ENCODE measurements at regions not wholly inside any gene's neighbourhood (a gene's known extent, or its start where the extent isn't known, plus 50 kb on each side); places are given as distances from the start of the nearest gene placed in this dataset.

DNA sequence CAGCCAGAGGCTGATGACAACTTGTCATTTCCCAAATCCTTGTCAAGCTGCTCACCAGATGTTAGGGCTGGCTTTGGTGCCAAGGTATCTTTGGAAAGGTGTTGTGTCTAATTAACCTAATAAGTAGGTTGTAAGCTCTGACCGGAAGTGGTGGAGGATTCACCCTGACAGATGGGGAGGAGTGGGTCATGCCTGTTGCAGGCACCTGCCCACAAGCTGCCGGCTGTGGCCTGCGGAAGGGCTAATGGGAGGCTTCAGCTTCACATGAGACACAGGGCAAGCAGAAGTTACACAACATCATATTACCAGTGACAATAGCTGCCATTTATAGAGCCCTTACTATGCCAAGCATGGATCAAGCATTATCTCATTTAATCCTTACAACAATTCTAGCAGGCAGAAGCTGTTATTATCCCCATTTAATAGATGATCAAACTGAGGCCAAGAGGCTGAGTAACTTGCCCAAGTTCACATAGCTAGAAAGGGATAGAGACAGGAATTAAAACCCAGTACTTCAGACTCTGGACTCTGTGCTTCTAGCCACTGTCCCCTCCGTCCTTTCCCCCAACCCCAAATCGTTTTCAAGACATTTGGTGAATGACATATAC, 63.1 kb upstream of the DUSP5 start:
- Histone ChIP-seq H3K27ac (replicated peaks) (no peak overlapping the region), H3K27me3 (ENCODE audit: low read depth) (no peaks in the 10 kb centered on the region), H3K4me1 (no peaks in the 10 kb centered on the region), H3K9me3 (replicated peaks) (no peaks in the 10 kb centered on the region), H3K36me3 (no peaks in the 10 kb centered on the region), H3K4me3 (no peak overlapping the region)
- no peak for DNase-seq
- intact Hi-C loops (cut with micrococcal nuclease): no loop called here
- TF ChIP-seq, protein P1, sequence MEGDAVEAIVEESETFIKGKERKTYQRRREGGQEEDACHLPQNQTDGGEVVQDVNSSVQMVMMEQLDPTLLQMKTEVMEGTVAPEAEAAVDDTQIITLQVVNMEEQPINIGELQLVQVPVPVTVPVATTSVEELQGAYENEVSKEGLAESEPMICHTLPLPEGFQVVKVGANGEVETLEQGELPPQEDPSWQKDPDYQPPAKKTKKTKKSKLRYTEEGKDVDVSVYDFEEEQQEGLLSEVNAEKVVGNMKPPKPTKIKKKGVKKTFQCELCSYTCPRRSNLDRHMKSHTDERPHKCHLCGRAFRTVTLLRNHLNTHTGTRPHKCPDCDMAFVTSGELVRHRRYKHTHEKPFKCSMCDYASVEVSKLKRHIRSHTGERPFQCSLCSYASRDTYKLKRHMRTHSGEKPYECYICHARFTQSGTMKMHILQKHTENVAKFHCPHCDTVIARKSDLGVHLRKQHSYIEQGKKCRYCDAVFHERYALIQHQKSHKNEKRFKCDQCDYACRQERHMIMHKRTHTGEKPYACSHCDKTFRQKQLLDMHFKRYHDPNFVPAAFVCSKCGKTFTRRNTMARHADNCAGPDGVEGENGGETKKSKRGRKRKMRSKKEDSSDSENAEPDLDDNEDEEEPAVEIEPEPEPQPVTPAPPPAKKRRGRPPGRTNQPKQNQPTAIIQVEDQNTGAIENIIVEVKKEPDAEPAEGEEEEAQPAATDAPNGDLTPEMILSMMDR (IDR thresholded peaks at IDR 0.05; ENCODE audit: borderline replicate concordance): no peak

DNA sequence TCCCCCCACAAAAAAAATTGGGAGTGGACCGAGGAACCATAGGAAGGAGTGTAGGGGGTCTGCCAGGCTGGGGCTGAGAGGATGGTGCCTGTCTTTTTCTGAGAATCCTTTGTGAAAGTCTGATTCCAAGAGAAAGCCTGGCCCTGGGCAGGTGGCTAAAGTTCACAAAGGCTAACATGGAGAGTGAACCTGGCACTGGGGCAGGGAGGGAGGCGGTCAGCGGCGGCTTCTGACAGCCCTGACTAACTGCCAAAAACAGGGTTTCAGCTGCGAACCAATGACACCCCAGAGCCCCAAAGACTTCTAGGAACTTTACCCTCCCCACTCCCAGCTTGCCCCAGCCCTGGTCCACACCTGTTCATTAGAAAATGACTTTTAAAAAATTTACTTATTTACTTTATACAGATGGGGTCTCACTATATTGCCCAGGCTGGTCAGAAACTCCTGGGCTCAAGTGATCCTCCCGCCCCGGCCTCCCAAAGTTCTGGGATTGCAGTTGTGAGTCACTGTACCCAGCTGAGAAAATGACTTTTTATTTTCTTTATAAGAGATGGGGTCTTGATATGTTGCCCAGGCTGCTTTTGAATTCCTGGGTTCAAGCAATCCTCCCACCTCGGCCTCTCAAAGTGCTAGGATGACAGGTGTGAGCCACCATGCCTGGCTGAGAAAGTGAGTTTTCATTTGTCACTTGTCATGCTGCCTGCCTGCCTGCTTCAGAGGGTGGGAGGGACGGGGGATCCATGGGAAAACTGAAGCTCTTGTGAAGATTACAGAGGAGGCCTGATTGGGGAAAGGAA, 61.0 kb upstream of the DUSP5 start:
- TF ChIP-seq, protein P1 (IDR thresholded peaks at IDR 0.05; ENCODE audit: borderline replicate concordance): no peak
- DNase-seq: no peak
- H3K27me3 ChIP-seq (ENCODE audit: low read depth): no peaks in the 10 kb centered on the region
- no peaks in the 10 kb centered on the region for H3K4me1 ChIP-seq
- H3K9me3 ChIP-seq (replicated peaks): no peaks in the 10 kb centered on the region
- intact Hi-C loops (cut with micrococcal nuclease): no loop called here
- H3K36me3 ChIP-seq: no peaks in the 10 kb centered on the region
- no peak overlapping the region for H3K27ac ChIP-seq (replicated peaks)
- H3K4me3 ChIP-seq: no peak overlapping the region

DNA sequence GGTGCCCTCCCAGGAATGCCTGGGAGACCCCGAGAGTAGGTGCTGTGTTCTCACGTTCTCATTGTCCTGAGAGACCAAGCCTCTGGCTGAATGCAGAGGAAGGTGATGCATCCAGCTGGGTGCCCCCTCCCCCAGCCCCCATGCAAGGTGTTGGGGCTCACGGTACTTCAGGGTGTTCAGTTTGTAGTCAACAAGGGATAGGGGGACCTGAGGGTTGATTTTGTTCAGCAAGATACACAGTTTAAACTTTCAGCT, 60.4 kb upstream of the DUSP5 start:
- Histone ChIP-seq H3K4me1 (no peaks in the 10 kb centered on the region), H3K27ac (replicated peaks) (no peak overlapping the region), H3K36me3 (no peaks in the 10 kb centered on the region), H3K9me3 (replicated peaks) (no peaks in the 10 kb centered on the region), H3K4me3 (no peak overlapping the region), H3K27me3 (ENCODE audit: low read depth) (no peaks in the 10 kb centered on the region)
- no peak for DNase-seq
- intact Hi-C loops (cut with micrococcal nuclease): no loop called here
- TF ChIP-seq, protein P1 (IDR thresholded peaks at IDR 0.05; ENCODE audit: borderline replicate concordance): no peak

DNA sequence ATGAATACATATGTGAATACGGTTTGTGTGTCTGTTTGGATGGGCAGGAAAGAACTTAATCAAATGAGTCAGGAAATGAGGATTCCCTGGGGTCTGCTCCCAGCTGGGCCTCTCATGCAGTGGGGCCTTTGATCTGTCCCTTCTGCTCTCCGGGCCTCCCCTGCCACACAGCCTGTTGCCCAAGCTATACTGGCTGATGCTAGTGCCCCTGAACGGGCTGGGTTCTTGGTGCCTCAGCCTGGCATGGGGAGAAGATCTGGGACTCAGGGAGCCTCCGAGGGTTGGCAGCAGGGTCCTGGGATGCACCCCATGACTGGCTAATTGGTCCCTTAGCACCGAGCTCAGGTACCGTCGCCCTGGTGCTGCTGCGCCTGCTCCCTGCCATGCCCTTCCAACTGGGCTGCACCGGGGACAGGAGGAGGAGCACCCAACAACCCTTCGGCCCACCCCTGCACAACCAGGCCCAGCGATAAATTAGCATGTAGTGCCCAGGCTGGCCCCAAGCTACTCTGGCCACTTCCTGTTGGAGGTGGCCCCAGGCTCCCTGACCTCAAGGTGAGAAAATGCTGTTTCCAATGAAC, 59.9 kb upstream of the DUSP5 start:
- H3K36me3 ChIP-seq: no peaks in the 10 kb centered on the region
- H3K9me3 ChIP-seq (replicated peaks): no peaks in the 10 kb centered on the region
- TF ChIP-seq, protein P1 (IDR thresholded peaks at IDR 0.05; ENCODE audit: borderline replicate concordance): no peak
- H3K4me3 ChIP-seq: no peak overlapping the region
- H3K27me3 ChIP-seq (ENCODE audit: low read depth): no peaks in the 10 kb centered on the region
- DNase-seq: no peak
- intact Hi-C loops (cut with micrococcal nuclease): no loop called here
- no peak overlapping the region for H3K27ac ChIP-seq (replicated peaks)
- peaks cover 3% of the 10 kb centered on the region for H3K4me1 ChIP-seq

DNA sequence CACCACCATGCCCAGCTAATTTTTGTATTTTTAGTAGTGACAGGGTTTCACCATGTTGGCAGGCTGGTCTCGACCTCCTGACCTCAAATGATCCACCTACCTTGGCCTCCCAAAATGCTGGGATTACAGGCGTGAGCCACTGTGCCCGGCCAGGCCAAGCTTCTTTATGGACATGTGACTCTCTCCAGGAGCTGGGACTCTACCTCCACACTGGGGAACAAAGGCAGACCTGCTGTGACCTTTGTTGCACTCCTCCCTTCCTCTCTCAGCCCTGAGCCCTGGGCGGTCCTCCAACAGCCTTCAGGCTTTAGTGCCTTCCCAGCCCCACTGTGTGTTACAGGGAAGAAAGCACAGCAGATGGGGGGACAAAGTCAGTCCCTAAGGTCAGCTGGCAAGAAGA, 55.0 kb upstream of the DUSP5 start:
- Histone ChIP-seq H3K27ac (replicated peaks) (no peak overlapping the region), H3K27me3 (ENCODE audit: low read depth) (no peaks in the 10 kb centered on the region)

More for the DNA sequence above, 55.0 kb upstream of the DUSP5 start:
- no peak for DNase-seq
- TF ChIP-seq, protein P1 (IDR thresholded peaks at IDR 0.05; ENCODE audit: borderline replicate concordance): no peak
- Histone ChIP-seq H3K9me3 (replicated peaks) (no peaks in the 10 kb centered on the region), H3K4me1 (peaks cover 30% of the 10 kb centered on the region), H3K36me3 (no peaks in the 10 kb centered on the region), H3K4me3 (no peak overlapping the region)
- intact Hi-C loops (cut with micrococcal nuclease): no loop called here

Data from left ventricle myocardium inferior (tissue), 1 donor.